Mucosa of descending colon (tissue), 3 donors: ENCODE measurements at regions not wholly inside any gene's neighbourhood (a gene's known extent, or its start where the extent isn't known, plus 50 kb on each side); places are given as distances from the start of the nearest gene placed in this dataset.
"Not testable (repeated sequence)": the region's sequence is repeated elsewhere in the genome, so short reads cannot be mapped to it uniquely, and the experiment has no call there.

Source experiments
- ATAC-seq: fragments of 200-7000 bp; cut with Tn5 transposase; one replicate; pipeline ENCODE4 v1.9.1; 2020; ENCODE audit warnings: mild to moderate bottlenecking, moderate library complexity
- DNase-seq, 3 donors: peaks; one replicate each; pipeline ENCODE4 v3.0.0-alpha.2; 2020
- H3K36me3 ChIP-seq: fragments of 200-600 bp; one replicate; pipeline ENCODE4 v1.8.0; 2021; ENCODE audit warnings: low read depth, mild to moderate bottlenecking
- H3K4me1 ChIP-seq: fragments of 200-600 bp; one replicate; pipeline ENCODE4 v1.8.0; 2021; ENCODE audit warnings: low read depth, mild to moderate bottlenecking
- H3K4me3 ChIP-seq: fragments of 200-600 bp; one replicate; pipeline ENCODE4 v1.8.0; 2021; ENCODE audit warnings: mild to moderate bottlenecking
- H3K9me3 ChIP-seq: fragments of 200-600 bp; one replicate; pipeline ENCODE4 v1.8.0; 2021; ENCODE audit warnings: mild to moderate bottlenecking
- intact Hi-C, 2 donors: fragments of 100-400 bp; cut with DNase I in 1 of 2; cut with micrococcal nuclease in 1 of 2; formaldehyde crosslinking; loops; one replicate each; pipeline versions ENCODE4 v1.11.0 to v1.11.1; 2022; cut with DNase I, micrococcal nuclease
- TF ChIP-seq, protein P1 (sequence below): fragments of 200-600 bp; IDR thresholded peaks from one replicate; pipeline ENCODE4 v1.8.0; 2022; ENCODE audit warnings: antibody characterized with exemption, mild to moderate bottlenecking
- donor health status: DM: no; HTN: no; CAD: no; lungs with moderate emphysema.
- donor health status: DM: no; HTN: no; CAD: no.
- donor health status: DM: no; HTN: yes; CAD: no.

DNA sequence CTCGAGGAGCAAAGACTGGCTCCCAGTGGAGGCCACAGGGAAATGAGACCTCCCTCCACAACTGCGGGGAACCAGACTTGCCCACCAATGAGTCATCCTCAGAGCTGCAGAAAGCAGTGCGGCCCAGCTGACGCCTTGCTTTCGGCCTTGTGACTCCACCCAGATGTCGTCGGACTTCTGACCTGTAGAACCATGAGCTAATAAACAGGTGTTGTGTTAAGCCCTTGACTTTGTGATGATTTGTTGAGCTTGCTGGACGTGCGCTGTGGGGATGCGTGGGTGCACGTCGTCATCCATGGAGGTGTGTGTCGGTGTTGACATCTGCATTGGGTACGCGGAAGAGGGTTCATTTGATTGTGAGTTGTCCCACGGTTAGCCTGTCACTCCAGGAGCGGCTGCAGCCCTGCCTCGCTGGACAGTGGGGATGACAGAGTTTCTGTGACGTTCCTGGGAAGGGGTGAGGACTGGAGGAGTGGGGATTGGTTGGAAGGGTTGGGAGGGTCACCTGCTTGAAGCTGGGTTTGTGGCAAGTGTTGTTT lies 154.1 kb downstream of the SH3BP4 start:
- intact Hi-C loops, result no loop called here
- H3K4me1 ChIP-seq, result no peaks in the 10 kb centered on the region
- TF ChIP-seq, protein P1, sequence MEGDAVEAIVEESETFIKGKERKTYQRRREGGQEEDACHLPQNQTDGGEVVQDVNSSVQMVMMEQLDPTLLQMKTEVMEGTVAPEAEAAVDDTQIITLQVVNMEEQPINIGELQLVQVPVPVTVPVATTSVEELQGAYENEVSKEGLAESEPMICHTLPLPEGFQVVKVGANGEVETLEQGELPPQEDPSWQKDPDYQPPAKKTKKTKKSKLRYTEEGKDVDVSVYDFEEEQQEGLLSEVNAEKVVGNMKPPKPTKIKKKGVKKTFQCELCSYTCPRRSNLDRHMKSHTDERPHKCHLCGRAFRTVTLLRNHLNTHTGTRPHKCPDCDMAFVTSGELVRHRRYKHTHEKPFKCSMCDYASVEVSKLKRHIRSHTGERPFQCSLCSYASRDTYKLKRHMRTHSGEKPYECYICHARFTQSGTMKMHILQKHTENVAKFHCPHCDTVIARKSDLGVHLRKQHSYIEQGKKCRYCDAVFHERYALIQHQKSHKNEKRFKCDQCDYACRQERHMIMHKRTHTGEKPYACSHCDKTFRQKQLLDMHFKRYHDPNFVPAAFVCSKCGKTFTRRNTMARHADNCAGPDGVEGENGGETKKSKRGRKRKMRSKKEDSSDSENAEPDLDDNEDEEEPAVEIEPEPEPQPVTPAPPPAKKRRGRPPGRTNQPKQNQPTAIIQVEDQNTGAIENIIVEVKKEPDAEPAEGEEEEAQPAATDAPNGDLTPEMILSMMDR, result no peak
- DNase-seq, result no peak
- no peak overlapping the region for H3K4me3 ChIP-seq
- ATAC-seq, result no peak
- no peaks in the 10 kb centered on the region for H3K36me3 ChIP-seq
- no peaks in the 10 kb centered on the region for H3K9me3 ChIP-seq

DNA sequence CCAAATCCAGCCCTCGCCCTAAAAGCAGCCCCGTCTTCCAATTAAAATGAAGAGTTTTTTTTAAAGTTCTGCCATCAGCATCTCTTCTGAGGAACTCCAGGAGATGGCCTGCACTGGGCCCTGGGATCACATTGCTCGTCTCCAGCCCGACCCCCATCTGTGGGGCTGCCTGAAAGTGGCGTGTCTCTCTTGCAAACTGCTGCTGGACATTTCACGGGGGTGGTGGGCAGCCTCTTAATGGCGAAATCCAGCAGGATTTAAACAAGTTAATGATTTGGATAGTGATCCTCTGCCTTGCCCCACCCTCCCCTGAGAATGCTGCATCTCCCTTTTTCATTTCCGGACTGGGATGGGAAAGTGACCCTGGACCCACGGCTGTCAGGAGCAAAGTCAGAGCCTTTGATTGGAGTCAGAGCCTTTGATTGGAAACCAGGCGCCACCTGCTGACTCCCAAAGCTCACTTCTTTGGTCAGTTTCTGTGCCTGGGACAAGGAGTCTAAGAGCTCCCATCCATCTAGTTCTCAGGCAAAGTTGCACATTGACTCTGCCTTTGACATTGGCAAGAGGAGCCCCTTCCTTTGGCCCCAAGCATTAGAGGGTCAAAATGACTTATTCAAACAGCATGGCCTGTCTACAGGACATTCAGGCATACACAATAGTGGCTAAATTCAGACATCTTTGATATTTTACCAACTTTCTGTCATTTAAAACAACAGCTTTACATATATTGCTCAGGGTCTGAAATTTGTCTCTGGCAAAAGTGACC lies 155.2 kb downstream of the SH3BP4 start:
- ATAC-seq (peak; percentile 74), DNase-seq (peak in 2 of 3 donors; percentile 72 to 84)
- Histone ChIP-seq H3K36me3 (no peaks in the 10 kb centered on the region), H3K4me3 (no peak overlapping the region), H3K4me1 (no peaks in the 10 kb centered on the region), H3K9me3 (no peaks in the 10 kb centered on the region)
- TF ChIP-seq, protein P1, result no peak
- intact Hi-C loops, result no loop called here

DNA sequence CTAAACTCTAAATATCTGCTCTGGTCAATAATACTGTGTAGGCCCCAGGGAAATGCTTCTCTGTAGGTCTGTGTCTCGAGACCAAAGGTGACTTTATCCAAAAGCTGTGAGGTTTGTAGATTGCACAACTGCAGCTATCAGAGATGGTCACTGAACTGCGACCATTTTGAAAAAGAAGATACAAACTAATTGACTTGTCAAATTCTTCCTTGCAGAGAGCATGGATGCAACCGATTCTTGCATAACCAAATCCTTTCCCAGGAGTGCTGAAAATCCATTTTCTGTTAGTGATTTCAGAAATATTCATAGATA lies 155.8 kb downstream of the SH3BP4 start:
- no peaks in the 10 kb centered on the region for H3K4me1 ChIP-seq
- H3K9me3 ChIP-seq, result no peaks in the 10 kb centered on the region
- no peaks in the 10 kb centered on the region for H3K36me3 ChIP-seq
- H3K4me3 ChIP-seq, result no peak overlapping the region
- intact Hi-C loops, result no loop called here
- ATAC-seq (no peak), DNase-seq (no peak)
- TF ChIP-seq, protein P1, result no peak

DNA sequence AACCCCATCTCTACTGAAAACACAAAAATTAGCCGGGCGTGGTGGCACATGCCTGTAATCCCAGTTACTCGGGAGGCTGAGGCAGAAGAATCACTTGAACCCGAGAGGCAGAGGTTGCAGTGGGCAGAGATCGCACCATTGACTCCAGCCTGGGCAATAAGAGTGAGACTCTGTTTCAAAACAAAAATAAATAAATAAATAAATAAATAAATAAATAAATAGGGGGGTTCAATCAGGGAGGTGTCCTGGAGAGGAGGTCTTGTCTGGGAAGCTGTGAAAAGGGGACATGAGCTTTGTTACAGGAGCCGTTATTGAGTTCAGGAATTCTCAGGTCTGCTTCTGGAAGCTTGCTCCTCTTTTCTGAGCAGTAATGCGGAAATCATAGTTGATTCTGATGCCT lies 157.7 kb downstream of the SH3BP4 start:
- intact Hi-C loops, H3K9me3 ChIP-seq, DNase-seq, H3K36me3 ChIP-seq, H3K4me1 ChIP-seq, ATAC-seq, H3K4me3 ChIP-seq: not testable (repeated sequence)

DNA sequence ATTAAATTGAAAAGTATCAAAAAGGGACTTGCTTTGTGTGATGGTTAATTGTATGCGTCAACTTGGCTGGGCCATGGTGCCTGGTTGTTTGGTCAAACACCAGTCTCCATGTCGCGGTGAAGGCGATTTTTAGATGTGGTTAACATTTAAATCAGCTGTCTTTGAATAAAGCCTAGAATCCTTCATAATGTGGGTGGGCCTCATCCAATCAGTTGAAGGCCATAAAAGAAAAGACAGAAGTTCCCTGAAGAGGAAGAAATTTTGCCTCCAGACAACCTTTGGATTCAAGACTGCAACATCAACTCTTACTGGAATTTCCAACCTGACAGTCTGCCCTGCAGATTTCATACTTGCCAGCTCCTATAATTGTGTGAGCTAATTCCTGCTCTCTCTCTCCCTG lies 160.5 kb downstream of the SH3BP4 start:
- TF ChIP-seq, protein P1, result no peak
- intact Hi-C loops, result loop anchor here in 1 of 2 donors (5.0 kb wide), 1 partner anchor 560 kb away; no protein-coding TSS in a partner anchor
- no peak for ATAC-seq
- Histone ChIP-seq H3K4me1 (no peaks in the 10 kb centered on the region), H3K9me3 (no peaks in the 10 kb centered on the region), H3K36me3 (no peaks in the 10 kb centered on the region), H3K4me3 (no peak overlapping the region)
- DNase-seq, result no peak

DNA sequence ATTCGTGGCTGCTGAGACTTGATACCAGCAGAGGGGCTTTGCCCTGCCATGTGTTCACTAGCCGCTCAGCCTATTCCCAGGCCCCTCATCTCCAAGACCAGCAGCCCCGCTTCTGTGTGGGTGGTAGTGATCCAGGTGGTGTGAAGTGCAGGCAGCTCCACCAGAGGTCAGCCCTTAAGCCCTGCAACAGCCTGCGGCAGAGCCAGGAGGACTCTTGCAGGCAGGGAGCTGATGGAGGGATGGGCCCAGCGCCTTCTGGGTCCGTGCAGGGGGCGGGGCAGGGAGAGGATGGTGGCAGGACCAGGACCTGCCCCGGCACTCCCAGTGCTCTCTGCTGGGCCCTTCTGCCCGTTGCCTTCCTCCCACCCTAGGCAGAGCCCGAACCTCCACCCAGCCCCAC lies 162.0 kb downstream of the SH3BP4 start:
- no peaks in the 10 kb centered on the region for H3K4me1 ChIP-seq
- H3K36me3 ChIP-seq, result no peaks in the 10 kb centered on the region
- no peak overlapping the region for H3K4me3 ChIP-seq
- TF ChIP-seq, protein P1, result no peak
- DNase-seq (no peak), ATAC-seq (no peak)
- no peaks in the 10 kb centered on the region for H3K9me3 ChIP-seq
- intact Hi-C loops, result loop anchor here in 1 of 2 donors (5.0 kb wide), 1 partner anchor 562 kb away; no protein-coding TSS in a partner anchor
